ENCODE measurements at regions not wholly inside any gene's neighbourhood (a gene's known extent, or its start where the extent isn't known, plus 50 kb on each side); places are given as distances from the start of the nearest gene placed in this dataset.

GRCh38 chr10:84047258-84048010, 91.9 kb upstream of the GHITM start (continued):
- TF ChIP-seq USF2 (IDR thresholded peaks at IDR 0.05; ENCODE audit: low read length) = no peak
